AG04450 (cell line): ENCODE measurements at regions not wholly inside any gene's neighbourhood (a gene's known extent, or its start where the extent isn't known, plus 50 kb on each side); places are given as distances from the start of the nearest gene placed in this dataset.

Experiments
- CTCF ChIA-PET: fragments of 300-600, 350-600 bp; formaldehyde crosslinking; extraction: SDS; loops from one replicate; lab custom pipeline; 2022; ENCODE audit warnings: antibody characterized with exemption, inconsistent platforms; lab: Charles Lee
- POLR2A ChIA-PET: fragments of 350-600 bp; formaldehyde crosslinking; extraction: SDS; loops from one replicate; lab custom pipeline; 2021; ENCODE audit warnings: antibody characterized with exemption, inconsistent platforms; lab: Yijun Ruan, JAX
- DNase-seq: peaks from one replicate; pipeline ENCODE4 v3.0.0-alpha.2; 2011; ENCODE audit warnings: low read depth, low spot score
- H3K27ac ChIP-seq: one replicate; pipeline ENCODE4 v1.5.1; 2012; ENCODE audit warnings: low read depth, low read length, control low read depth
- H3K27me3 ChIP-seq: one replicate; pipeline ENCODE4 v1.6.0; 2012; ENCODE audit warnings: low read length; ENCODE audit not compliant: control insufficient read depth, insufficient read depth
- H3K4me3 ChIP-seq: 2 replicates; pipeline ENCODE4 v1.5.1; 2011; ENCODE audit warnings: mild to moderate bottlenecking, low read depth, low read length, control low read depth
- H3K9me3 ChIP-seq: 2 replicates; pipeline ENCODE4 v1.5.1; 2012; ENCODE audit warnings: low read length; ENCODE audit not compliant: control insufficient read depth, insufficient read depth
- CTCF ChIP-seq: IDR thresholded peaks from 2 replicates; pipeline ENCODE4 v1.5.1; 2011; ENCODE audit warnings: low read depth, low read length, control low read depth, inconsistent platforms

- CTCF ChIA-PET: no interaction called here
- no peak for TF ChIP-seq CTCF
- Histone ChIP-seq H3K27me3 (no peaks in the 10 kb centered on the region), H3K27ac (no peak overlapping the region), H3K4me3 (no peak overlapping the region), H3K9me3 (no peaks in the 10 kb centered on the region)
- DNase-seq: no peak
- POLR2A ChIA-PET: no interaction called here
These were observed 58.4 kb upstream of the ETAA1 start for GRCh38 chr2:67338601-67339233.

- CTCF ChIA-PET: no interaction called here
- DNase-seq: no peak
- no peaks in the 10 kb centered on the region for H3K27me3 ChIP-seq
- no peak overlapping the region for H3K4me3 ChIP-seq
- POLR2A ChIA-PET: no interaction called here
- no peak overlapping the region for H3K27ac ChIP-seq
- no peak for TF ChIP-seq CTCF
- H3K9me3 ChIP-seq: no peaks in the 10 kb centered on the region
These were observed 57.8 kb upstream of the ETAA1 start for GRCh38 chr2:67339234-67339885.

GRCh38 chr2:67340133-67341011, 56.8 kb upstream of the ETAA1 start:
- Histone ChIP-seq H3K9me3 (no peaks in the 10 kb centered on the region), H3K4me3 (no peak overlapping the region), H3K27ac (no peak overlapping the region), H3K27me3 (no peaks in the 10 kb centered on the region)
- CTCF ChIA-PET: no interaction called here
- POLR2A ChIA-PET: no interaction called here
- no peak for DNase-seq
- TF ChIP-seq CTCF: no peak

- no peak for TF ChIP-seq CTCF
- Histone ChIP-seq H3K9me3 (no peaks in the 10 kb centered on the region), H3K27ac (no peak overlapping the region), H3K4me3 (no peak overlapping the region), H3K27me3 (no peaks in the 10 kb centered on the region)
- ChIA-PET POLR2A (no interaction called here), CTCF (no interaction called here)
- no peak for DNase-seq
These were observed 56.2 kb upstream of the ETAA1 start for GRCh38 chr2:67341012-67341318.

- POLR2A ChIA-PET: no interaction called here
- no peak for DNase-seq
- CTCF ChIA-PET: no interaction called here
- Histone ChIP-seq H3K4me3 (no peak overlapping the region), H3K9me3 (no peaks in the 10 kb centered on the region), H3K27ac (no peak overlapping the region), H3K27me3 (no peaks in the 10 kb centered on the region)
- no peak for TF ChIP-seq CTCF
These were observed 55.8 kb upstream of the ETAA1 start for GRCh38 chr2:67341336-67341735.
